ENCODE measurements at regions not wholly inside any gene's neighbourhood (a gene's known extent, or its start where the extent isn't known, plus 50 kb on each side); places are given as distances from the start of the nearest gene placed in this dataset.

DNA sequence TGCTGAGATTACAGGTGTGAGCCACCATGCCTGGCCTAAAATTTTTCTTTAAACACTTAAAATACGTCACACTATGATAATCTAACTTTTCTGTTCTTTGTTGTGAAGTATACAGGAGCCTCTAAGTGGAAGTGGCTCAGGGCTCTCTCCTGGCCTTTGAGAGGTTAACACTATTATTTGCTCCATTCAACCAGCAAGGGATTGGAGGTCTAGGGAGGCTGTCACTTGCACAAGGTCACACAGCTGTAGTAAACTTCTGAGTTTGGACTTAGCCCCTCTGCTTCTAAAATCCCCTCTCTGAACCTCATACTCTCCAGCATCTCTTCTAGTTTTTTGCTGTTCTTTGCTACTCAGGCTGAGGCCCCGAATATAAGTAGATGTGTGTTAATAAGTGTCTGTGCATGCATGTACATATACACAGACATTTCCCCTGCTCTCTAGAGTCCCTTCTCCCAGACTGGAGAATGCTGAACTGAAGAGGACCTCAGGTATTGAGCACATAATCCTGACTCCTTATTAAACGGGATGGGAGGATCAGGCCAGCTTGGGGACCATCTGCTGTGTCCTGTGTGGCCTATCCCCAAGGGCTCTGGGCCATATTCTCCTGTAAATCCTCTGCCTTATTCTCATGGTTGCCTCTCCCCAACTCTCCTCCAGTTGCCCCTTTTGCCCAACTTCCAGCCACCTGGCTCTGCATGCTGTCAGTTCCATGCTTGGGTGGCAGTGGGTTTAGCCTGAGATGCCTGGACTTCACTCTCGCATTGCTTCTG lies 87.0 kb upstream of the SPRY4 start:
- TF ChIP-seq POLR2A (IDR thresholded peaks at IDR 0.05) (no peak), POLR2AphosphoS5 (IDR thresholded peaks at IDR 0.05) (no peak)
- TF ChIP-seq, protein P1, sequence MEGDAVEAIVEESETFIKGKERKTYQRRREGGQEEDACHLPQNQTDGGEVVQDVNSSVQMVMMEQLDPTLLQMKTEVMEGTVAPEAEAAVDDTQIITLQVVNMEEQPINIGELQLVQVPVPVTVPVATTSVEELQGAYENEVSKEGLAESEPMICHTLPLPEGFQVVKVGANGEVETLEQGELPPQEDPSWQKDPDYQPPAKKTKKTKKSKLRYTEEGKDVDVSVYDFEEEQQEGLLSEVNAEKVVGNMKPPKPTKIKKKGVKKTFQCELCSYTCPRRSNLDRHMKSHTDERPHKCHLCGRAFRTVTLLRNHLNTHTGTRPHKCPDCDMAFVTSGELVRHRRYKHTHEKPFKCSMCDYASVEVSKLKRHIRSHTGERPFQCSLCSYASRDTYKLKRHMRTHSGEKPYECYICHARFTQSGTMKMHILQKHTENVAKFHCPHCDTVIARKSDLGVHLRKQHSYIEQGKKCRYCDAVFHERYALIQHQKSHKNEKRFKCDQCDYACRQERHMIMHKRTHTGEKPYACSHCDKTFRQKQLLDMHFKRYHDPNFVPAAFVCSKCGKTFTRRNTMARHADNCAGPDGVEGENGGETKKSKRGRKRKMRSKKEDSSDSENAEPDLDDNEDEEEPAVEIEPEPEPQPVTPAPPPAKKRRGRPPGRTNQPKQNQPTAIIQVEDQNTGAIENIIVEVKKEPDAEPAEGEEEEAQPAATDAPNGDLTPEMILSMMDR (IDR thresholded peaks at IDR 0.05) = no peak
